ENCODE measurements at regions not wholly inside any gene's neighbourhood (a gene's known extent, or its start where the extent isn't known, plus 50 kb on each side); places are given as distances from the start of the nearest gene placed in this dataset.
"Not testable (repeated sequence)": the region's sequence is repeated elsewhere in the genome, so short reads cannot be mapped to it uniquely, and the experiment has no call there.

DNA sequence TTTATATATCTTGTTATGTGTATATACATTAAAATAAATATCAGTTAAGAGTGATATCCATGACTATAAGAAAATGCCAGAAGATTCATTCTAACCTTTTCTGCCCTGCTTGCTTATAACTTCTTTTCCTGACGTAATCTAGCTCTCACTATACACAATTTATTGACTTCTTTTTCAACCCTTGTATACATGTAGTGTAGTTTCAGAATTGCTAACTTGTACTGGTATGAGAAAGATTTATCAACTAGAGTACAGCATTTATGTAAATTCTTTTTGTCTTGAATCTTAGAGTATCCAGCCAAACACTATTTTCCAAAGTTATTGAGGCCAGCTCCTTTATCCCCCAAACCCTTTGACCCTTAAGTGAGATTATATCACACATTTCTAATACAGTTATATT is 798.0 kb upstream of the RAB6C start:
- no peak for DNase-seq (ENCODE audit: low read depth, low spot score)

- no peak for DNase-seq (ENCODE audit: low read depth, low spot score)
Observed at GRCh38 chr2:129181963-129182362, 797.5 kb upstream of the RAB6C start.

DNA sequence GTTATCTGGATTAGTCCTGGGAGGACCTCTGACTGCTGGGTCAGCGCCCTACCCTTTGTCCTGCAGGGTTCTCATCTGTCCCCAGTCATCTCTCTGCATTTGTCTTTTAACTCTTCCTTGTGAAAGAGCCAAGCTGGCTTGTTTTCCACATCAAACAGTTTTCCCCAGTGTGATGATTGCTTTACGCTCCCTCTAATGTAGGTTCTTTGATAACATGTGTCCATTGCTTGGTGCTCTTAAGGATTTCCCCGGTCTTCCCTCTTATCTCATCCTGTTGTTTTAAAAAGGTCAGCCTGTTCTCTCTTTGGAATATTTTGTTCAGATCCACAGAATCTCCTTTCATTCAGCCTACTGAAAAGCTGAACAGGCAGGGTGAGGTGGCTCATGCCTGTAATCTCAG is 792.1 kb upstream of the RAB6C start:
- no peak for DNase-seq (ENCODE audit: low read depth, low spot score)

- DNase-seq (ENCODE audit: low read depth, low spot score) = no peak
Observed at GRCh38 chr2:129188451-129188850, 791.0 kb upstream of the RAB6C start.

DNA sequence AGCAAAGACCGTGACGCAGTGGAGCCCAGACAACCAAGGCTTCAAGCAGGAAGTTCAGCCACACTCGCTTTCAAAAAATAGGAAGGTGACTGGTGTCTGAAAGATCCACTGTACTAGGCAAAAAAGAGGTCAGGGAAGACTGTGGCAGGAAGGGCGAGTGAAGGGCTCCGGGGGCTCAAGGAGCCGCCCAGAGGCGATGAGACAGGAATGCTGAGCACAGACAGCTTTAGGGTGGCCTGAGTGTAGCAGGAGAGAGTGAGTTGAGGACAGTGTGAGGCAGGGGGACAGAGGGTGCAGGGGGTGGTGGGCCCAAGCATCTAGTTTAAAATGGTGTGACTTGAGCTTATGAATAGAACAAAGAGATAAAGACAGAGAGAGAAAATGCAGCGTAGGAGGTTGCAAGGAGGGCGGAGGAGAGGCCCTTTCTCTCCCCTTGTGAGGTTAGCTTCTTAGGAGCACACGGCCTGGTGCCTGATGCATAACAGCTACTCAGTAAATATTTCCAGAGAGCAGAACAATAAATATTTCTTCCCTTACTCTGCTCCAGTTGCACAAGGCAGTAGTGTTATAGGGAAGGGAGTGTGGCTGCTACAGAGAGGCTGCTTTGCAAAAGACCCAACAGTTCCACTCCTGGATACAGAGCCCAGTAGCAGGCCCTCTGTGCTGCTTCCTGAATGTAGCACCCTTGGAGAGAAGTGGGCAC is 789.7 kb upstream of the RAB6C start:
- DNase-seq (ENCODE audit: low read depth, low spot score) = no peak

DNA sequence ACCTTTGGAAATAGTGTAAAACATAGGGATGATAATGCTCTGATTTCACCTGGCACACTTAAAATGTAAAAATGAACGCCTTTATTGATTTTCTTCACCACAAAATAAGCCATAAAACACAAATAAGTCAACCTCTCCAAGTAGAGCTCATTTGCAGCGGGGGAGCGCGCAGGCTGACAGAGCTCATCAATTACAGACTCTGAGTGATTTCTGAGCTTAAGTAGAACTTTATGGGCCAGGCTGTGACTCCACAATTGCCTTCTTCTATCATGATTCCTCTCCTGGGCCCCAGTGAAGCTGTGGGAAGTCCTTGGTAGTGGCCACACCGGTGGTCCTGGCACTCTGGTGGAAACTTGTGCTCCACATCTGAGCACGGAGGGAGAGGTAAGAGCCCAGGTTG is 789.0 kb upstream of the RAB6C start:
- no peak for DNase-seq (ENCODE audit: low read depth, low spot score)

- peak; percentile 71 for DNase-seq (ENCODE audit: low read depth, low spot score)
Observed at GRCh38 chr2:129191530-129191929, 787.9 kb upstream of the RAB6C start.

- no peak for DNase-seq (ENCODE audit: low read depth, low spot score)
Observed at GRCh38 chr2:129192117-129192516, 787.3 kb upstream of the RAB6C start.

DNA sequence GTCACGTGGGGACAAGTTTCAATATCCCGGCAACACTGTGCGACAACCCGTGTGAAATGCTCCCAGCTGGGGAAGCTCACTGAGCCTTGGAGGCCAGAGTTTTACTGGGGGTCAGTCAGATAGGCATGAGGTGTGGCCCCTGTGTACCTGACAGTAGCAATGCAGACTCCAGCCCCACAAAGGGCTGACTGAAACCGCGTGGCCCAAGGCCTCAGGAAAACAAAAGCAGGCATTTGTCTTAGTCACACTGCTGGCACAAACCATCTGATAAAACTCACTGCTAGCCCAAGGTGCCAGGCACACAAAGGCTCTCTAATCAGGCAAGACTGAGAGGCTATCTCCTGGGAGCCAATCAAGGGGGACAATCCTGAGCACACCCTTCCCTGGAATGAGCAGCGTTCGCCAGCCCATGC is 786.6 kb upstream of the RAB6C start:
- peak; percentile 64 for DNase-seq (ENCODE audit: low read depth, low spot score)

GRCh38 chr2:129193961-129194360 is 785.5 kb upstream of the RAB6C start:
- no peak for DNase-seq (ENCODE audit: low read depth, low spot score)

DNA sequence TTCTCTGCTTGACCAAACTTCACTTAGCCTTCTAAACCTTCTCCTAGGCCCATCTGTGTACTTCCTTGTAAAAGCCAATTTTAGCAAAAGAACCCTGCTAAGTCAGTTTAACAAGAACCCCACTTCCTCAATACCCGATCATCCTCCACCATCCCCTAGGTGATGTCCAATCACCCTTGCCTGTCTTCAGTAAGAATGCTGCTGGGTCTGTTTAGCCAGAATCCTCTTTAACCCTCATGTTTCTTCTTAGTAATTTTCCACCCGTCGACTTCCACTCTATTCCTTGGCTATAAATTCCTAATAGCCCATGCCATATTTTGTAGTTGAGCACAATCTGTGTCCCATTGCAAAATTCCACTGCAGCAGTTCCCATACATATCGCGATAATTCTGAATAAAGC is 780.0 kb upstream of the RAB6C start:
- no peak for DNase-seq (ENCODE audit: low read depth, low spot score)

DNA sequence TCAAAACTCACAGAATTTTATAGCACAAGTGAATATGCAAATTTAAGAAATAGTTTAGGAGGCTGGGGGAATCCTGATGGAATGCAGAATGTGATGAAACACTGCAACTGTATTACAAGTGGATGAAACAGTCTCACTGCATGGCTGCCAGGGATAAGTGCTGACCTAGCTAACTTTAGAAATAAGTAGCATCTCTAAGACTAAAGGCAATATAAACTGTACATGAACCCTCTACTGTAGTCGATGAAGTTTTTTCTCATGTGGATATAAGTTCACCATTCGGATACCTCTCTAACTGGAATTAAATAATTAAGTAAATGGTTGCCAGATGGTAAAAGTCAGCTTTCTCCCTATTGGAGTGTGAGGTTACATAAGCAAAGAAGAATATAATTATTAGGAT is 777.8 kb upstream of the RAB6C start:
- DNase-seq (ENCODE audit: low read depth, low spot score) = no peak

GRCh38 chr2:129203331-129203730 is 776.1 kb upstream of the RAB6C start:
- DNase-seq (ENCODE audit: low read depth, low spot score) = no peak

- not testable (repeated sequence) for DNase-seq (ENCODE audit: low read depth, low spot score)
Observed at GRCh38 chr2:129204581-129204980, 774.9 kb upstream of the RAB6C start.

DNA sequence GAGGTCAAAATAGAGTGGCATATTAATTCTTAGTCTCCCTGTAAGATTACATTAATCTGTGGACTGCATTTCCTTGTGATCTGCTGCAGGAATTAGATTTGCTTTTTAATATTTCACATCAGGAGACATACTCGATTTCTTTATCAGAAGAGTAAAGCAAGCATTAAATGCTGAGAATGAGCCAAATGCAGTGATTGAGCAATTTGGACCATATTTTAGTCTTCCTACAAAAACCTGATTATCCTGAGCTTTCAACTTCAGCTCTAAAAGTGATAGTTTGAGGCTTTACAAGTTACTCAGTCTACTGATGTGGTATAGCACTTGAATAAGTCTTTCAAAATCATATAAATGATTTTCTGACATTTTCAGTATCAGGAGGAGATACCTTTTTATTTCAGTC is 774.3 kb upstream of the RAB6C start:
- no peak for DNase-seq (ENCODE audit: low read depth, low spot score)

GRCh38 chr2:129205766-129206165 is 773.7 kb upstream of the RAB6C start:
- no peak for DNase-seq (ENCODE audit: low read depth, low spot score)

GRCh38 chr2:129212299-129212958 is 767.0 kb upstream of the RAB6C start:
- DNase-seq (ENCODE audit: low read depth, low spot score) = no peak

GRCh38 chr2:129224022-129224421 is 755.4 kb upstream of the RAB6C start:
- no peak for DNase-seq (ENCODE audit: low read depth, low spot score)

DNA sequence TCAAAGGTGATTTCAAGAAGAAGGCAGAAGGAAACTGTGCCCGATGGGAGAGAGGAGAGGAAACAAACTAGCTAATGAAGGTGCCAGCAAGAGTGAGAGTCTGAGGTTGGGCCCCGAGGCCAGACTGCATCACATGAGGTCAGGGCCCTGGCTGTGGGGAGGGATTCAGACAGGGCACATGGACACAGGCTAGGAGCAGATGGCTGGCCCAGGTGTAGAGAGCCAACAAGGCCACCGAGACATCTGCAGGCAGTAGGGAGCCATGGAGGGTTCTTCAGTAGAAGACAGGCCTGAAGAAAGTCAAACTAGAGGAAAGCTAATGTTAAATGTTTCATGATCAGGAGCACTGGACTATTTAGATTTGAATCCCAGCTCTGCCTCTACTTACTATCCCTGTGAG is 755.0 kb upstream of the RAB6C start:
- DNase-seq (ENCODE audit: low read depth, low spot score) = no peak

DNA sequence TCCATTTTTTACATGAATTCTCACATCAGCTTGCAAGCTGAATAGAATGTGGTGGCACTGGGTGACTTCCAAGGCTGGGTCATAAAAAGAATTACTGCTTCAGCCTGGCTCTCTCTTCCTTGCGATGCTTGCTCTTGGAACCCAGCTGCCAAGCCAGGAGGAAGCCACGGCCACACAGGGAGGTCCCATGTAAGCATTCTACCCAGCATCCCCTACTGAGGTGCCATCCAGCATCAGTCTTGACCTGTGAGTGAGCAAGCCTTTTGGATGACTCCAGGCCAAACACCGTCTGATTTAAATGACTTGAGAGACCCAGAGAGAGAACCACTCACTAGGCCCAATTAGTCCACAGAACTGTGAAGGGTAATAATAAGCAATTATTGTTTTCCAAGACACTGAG is 750.3 kb upstream of the RAB6C start:
- no peak for DNase-seq (ENCODE audit: low read depth, low spot score)

- DNase-seq (ENCODE audit: low read depth, low spot score) = peak; percentile 11
Observed at GRCh38 chr2:129229830-129230441, 749.5 kb upstream of the RAB6C start.

GRCh38 chr2:129231924-129232323 is 747.5 kb upstream of the RAB6C start:
- no peak for DNase-seq (ENCODE audit: low read depth, low spot score)

DNA sequence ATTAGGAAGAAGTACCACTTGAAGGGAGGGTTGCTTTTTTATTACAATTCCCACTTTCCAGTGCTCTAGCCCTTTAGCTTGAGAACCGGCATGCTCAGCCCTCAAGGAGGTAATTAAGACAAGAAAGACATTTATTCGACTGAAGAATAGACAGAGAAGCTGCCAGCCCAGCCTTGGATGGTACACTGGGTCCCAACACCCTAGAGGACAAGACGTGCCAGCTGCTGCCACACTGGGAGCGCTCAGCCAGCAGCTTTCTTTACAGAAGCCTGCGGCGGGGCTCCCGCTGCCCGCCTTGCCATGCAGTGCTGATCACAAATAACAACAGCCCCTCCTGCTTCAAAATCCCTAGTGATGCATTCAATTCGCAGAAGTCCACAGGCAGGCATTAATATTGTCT is 746.3 kb upstream of the RAB6C start:
- peak; percentile 12 for DNase-seq (ENCODE audit: low read depth, low spot score)

All from astrocyte of the hippocampus (primary cell).